SK-N-SH treated with all-trans-retinoic acid at 6 μM for 48 hours (cell line): ENCODE measurements at regions not wholly inside any gene's neighbourhood (a gene's known extent, or its start where the extent isn't known, plus 50 kb on each side); places are given as distances from the start of the nearest gene placed in this dataset.

Experiments
- ATAC-seq: fragments of 200-7000 bp; cut with Tn5 transposase; 3 replicates; pipeline ENCODE4 v1.9.1; 2020; ENCODE audit warnings: mild to moderate bottlenecking, moderate library complexity
- ARNTL ChIP-seq: fragments of 450-650 bp; formaldehyde crosslinking; IDR thresholded peaks from 2 replicates; pipeline ENCODE4 v1.5.0; 2020; ENCODE audit warnings: low read depth, mild to moderate bottlenecking, moderate library complexity, borderline replicate concordance
- BACH2 ChIP-seq: fragments of 250-450 bp; sonication (Bioruptor Pico); IDR thresholded peaks from 2 replicates; pipeline ENCODE4 v1.9.0; 2021; ENCODE audit warnings: mild to moderate bottlenecking, borderline replicate concordance
- CREB5 ChIP-seq: fragments of 250-450 bp; sonication (Bioruptor Pico); IDR thresholded peaks from 2 replicates; pipeline ENCODE4 v1.5.1; 2020; ENCODE audit warnings: low read depth, mild to moderate bottlenecking, moderate library complexity
- CSDC2 ChIP-seq: fragments of 250-450 bp; sonication (Bioruptor Pico); IDR thresholded peaks from 2 replicates; pipeline ENCODE4 v1.5.0; 2020; ENCODE audit warnings: mild to moderate bottlenecking, moderate library complexity
- CSRNP3 ChIP-seq: fragments of 250-450 bp; sonication (Bioruptor Pico); IDR thresholded peaks from 2 replicates; pipeline ENCODE4 v1.5.1; 2021; ENCODE audit warnings: mild to moderate bottlenecking, moderate library complexity
- ESRRG ChIP-seq: fragments of 250-450 bp; sonication (Bioruptor Pico); IDR thresholded peaks from 2 replicates; pipeline ENCODE4 v1.6.1; 2021; ENCODE audit warnings: mild to moderate bottlenecking
- GLIS3 ChIP-seq: fragments of 250-450 bp; sonication (Bioruptor Pico); IDR thresholded peaks from 2 replicates; pipeline ENCODE4 v1.5.0; 2020; ENCODE audit warnings: mild to moderate bottlenecking, moderate library complexity
- ISL1 ChIP-seq: fragments of 250-450 bp; sonication (Bioruptor Pico); IDR thresholded peaks from 2 replicates; pipeline ENCODE4 v2.1.2; 2022; ENCODE audit warnings: mild to moderate bottlenecking, moderate library complexity
- OSR1 ChIP-seq: fragments of 250-450 bp; sonication (Bioruptor Pico); IDR thresholded peaks from 2 replicates; pipeline ENCODE4 v1.8.0; 2022; ENCODE audit warnings: moderate library complexity, mild to moderate bottlenecking, inconsistent platforms
- PATZ1 ChIP-seq: fragments of 250-450 bp; sonication (Bioruptor Pico); IDR thresholded peaks from 2 replicates; pipeline ENCODE4 v1.8.0; 2020; ENCODE audit warnings: mild to moderate bottlenecking, moderate library complexity, borderline replicate concordance
- POU6F1 ChIP-seq: fragments of 250-450 bp; sonication (Bioruptor Pico); IDR thresholded peaks from 2 replicates; pipeline ENCODE4 v1.8.0; 2021; ENCODE audit warnings: low read depth, mild to moderate bottlenecking, moderate library complexity, borderline replicate concordance
- PPARA ChIP-seq: fragments of 250-450 bp; sonication (Bioruptor Pico); IDR thresholded peaks from 2 replicates; pipeline ENCODE4 v1.5.0; 2020; ENCODE audit warnings: mild to moderate bottlenecking, borderline replicate concordance
- RARB ChIP-seq: fragments of 250-450 bp; sonication (Bioruptor Pico); IDR thresholded peaks from 2 replicates; pipeline ENCODE4 v1.8.0; 2021; ENCODE audit warnings: mild to moderate bottlenecking, moderate library complexity
- SNAI2 ChIP-seq: fragments of 250-450 bp; sonication (Bioruptor Pico); IDR thresholded peaks from 2 replicates; pipeline ENCODE4 v1.5.0; 2020; ENCODE audit warnings: mild to moderate bottlenecking, moderate library complexity
- TCF4 ChIP-seq: fragments of 250-450 bp; sonication (Bioruptor Pico); IDR thresholded peaks from 2 replicates; pipeline ENCODE4 v1.8.0; 2021; ENCODE audit warnings: mild to moderate bottlenecking, moderate library complexity, borderline replicate concordance
- TOX ChIP-seq: fragments of 250-450 bp; sonication (Bioruptor Pico); IDR thresholded peaks from 2 replicates; pipeline ENCODE4 v1.8.0; 2021; ENCODE audit warnings: mild to moderate bottlenecking, moderate library complexity, borderline replicate concordance
- TSHZ2 ChIP-seq: fragments of 250-450 bp; sonication (Bioruptor Pico); IDR thresholded peaks from 2 replicates; pipeline ENCODE4 v1.5.0; 2020; ENCODE audit warnings: mild to moderate bottlenecking, moderate library complexity
- ZC3H10 ChIP-seq: fragments of 250-450 bp; sonication (Bioruptor Pico); IDR thresholded peaks from 2 replicates; pipeline ENCODE4 v1.5.1; 2021; ENCODE audit warnings: mild to moderate bottlenecking, moderate library complexity
- ZFP3 ChIP-seq: fragments of 250-450 bp; sonication (Bioruptor Pico); IDR thresholded peaks from 2 replicates; pipeline ENCODE4 v1.5.0; 2020; ENCODE audit warnings: mild to moderate bottlenecking, moderate library complexity
- ZFP30 ChIP-seq: fragments of 450-650 bp; formaldehyde crosslinking; IDR thresholded peaks from 2 replicates; pipeline ENCODE4 v1.5.0; 2022; ENCODE audit warnings: mild to moderate bottlenecking, moderate library complexity
- ZNF565 ChIP-seq: fragments of 450-650 bp; formaldehyde crosslinking; conservative IDR thresholded peaks from 2 replicates; pipeline ENCODE4 v1.5.0; 2020; ENCODE audit warnings: low read depth, mild to moderate bottlenecking, moderate library complexity
- ZNF70 ChIP-seq: fragments of 450-650 bp; formaldehyde crosslinking; IDR thresholded peaks from 2 replicates; pipeline ENCODE4 v1.5.0; 2020; ENCODE audit warnings: mild to moderate bottlenecking, moderate library complexity
- ZNF8 ChIP-seq: fragments of 450-650 bp; formaldehyde crosslinking; IDR thresholded peaks from 2 replicates; pipeline ENCODE4 v1.5.0; 2020; ENCODE audit warnings: mild to moderate bottlenecking, moderate library complexity

GRCh38 chr21:16587681-16588375 is 858.0 kb downstream of the USP25 start:
- peak; percentile 55 for ATAC-seq
- TF ChIP-seq TOX (CRISPR knock-in tag) (no peak), BACH2 (CRISPR knock-in tag) (no peak), TCF4 (no peak), POU6F1 (CRISPR knock-in tag) (no peak), ISL1 (peak; percentile 25; the same call in 1 of the 2 replicates)
- TF ChIP-seq, all 23 proteins: peak for 1

- peak; percentile 97 for ATAC-seq
- no peak for TF ChIP-seq BACH2 (CRISPR knock-in tag)
- TF ChIP-seq SNAI2 (CRISPR knock-in tag): no peak
- peak; percentile 33; the same call in 1 of the 2 replicates for TF ChIP-seq TCF4
- no peak for TF ChIP-seq ZNF565 (CRISPR knock-in tag)
- no peak for TF ChIP-seq TOX (CRISPR knock-in tag)
- TF ChIP-seq ZC3H10 (CRISPR knock-in tag): no peak
- TF ChIP-seq ZFP30 (CRISPR knock-in tag): no peak
- TF ChIP-seq POU6F1 (CRISPR knock-in tag): no peak
- no peak for TF ChIP-seq OSR1 (CRISPR knock-in tag)
- no peak for TF ChIP-seq CSRNP3 (CRISPR knock-in tag)
- peak; percentile 34; the same call in 1 of the 2 replicates for TF ChIP-seq TSHZ2 (CRISPR knock-in tag)
- TF ChIP-seq PPARA (CRISPR knock-in tag): no peak
- no peak for TF ChIP-seq ZNF8 (CRISPR knock-in tag)
- TF ChIP-seq CSDC2 (CRISPR knock-in tag): no peak
- TF ChIP-seq RARB (CRISPR knock-in tag): no peak
- TF ChIP-seq PATZ1 (CRISPR knock-in tag): 0 out of 2 replicates have a peak, but pooled peaks have one; percentile 19
- TF ChIP-seq ARNTL (CRISPR knock-in tag): no peak
- no peak for TF ChIP-seq ESRRG (CRISPR knock-in tag)
- no peak for TF ChIP-seq CREB5 (CRISPR knock-in tag)
- no peak for TF ChIP-seq ISL1
- TF ChIP-seq ZFP3 (CRISPR knock-in tag): no peak
- TF ChIP-seq ZNF70 (CRISPR knock-in tag): peak; percentile 83
- no peak for TF ChIP-seq GLIS3 (CRISPR knock-in tag)
Measured at GRCh38 chr21:16588433-16588860, 858.7 kb downstream of the USP25 start.
